ENCODE measurements at regions not wholly inside any gene's neighbourhood (a gene's known extent, or its start where the extent isn't known, plus 50 kb on each side); places are given as distances from the start of the nearest gene placed in this dataset.
A peak's percentile ranks its signal among the peaks of the same experiment; 100 is the strongest.

DNA sequence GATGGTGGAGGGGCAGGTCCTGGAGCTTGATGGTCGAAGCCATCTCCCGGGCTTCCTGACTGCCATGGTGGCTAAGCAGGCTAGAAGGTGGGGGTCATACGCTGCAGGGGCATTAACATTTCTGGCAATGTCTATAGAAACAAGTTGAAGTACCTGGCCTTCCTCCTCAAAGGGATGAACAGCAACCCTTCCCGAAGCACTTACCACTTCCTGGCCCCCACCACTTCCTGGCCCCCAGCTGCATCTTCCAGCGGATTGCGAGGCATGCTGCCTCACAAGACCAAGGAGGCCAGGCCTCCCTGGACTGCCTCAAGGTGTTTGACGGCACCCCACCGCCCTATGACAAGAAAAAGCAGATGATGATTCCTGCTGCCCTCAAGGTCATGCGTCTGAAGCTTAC is 97.0 kb upstream of the MOCS2 start:
- CTCF ChIA-PET, result interaction anchor here (2.3 kb wide), 1 partner anchor 27 kb away, joined by 5 read pairs; no protein-coding TSS in a partner anchor
- no peak for DNase-seq (ENCODE audit: low read depth)
- TF ChIP-seq, protein P1, sequence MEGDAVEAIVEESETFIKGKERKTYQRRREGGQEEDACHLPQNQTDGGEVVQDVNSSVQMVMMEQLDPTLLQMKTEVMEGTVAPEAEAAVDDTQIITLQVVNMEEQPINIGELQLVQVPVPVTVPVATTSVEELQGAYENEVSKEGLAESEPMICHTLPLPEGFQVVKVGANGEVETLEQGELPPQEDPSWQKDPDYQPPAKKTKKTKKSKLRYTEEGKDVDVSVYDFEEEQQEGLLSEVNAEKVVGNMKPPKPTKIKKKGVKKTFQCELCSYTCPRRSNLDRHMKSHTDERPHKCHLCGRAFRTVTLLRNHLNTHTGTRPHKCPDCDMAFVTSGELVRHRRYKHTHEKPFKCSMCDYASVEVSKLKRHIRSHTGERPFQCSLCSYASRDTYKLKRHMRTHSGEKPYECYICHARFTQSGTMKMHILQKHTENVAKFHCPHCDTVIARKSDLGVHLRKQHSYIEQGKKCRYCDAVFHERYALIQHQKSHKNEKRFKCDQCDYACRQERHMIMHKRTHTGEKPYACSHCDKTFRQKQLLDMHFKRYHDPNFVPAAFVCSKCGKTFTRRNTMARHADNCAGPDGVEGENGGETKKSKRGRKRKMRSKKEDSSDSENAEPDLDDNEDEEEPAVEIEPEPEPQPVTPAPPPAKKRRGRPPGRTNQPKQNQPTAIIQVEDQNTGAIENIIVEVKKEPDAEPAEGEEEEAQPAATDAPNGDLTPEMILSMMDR (IDR thresholded peaks at IDR 0.05; ENCODE audit: insufficient read depth, low read depth, low read length), result no peak
- POLR2A ChIA-PET, result no interaction called here
- no peaks in the 10 kb centered on the region for H3K36me3 ChIP-seq (ENCODE audit: control insufficient read depth, insufficient read depth, low read length)
- H3K27me3 ChIP-seq (ENCODE audit: control insufficient read depth, insufficient read depth, low read length), result no peaks in the 10 kb centered on the region
- no peak overlapping the region for H3K4me3 ChIP-seq (ENCODE audit: low read depth, low read length)

- ChIA-PET CTCF (no interaction called here), POLR2A (no interaction called here)
- H3K4me3 ChIP-seq (ENCODE audit: low read depth, low read length), result no peak overlapping the region
- H3K36me3 ChIP-seq (ENCODE audit: control insufficient read depth, insufficient read depth, low read length), result no peaks in the 10 kb centered on the region
- TF ChIP-seq, protein P1 (IDR thresholded peaks at IDR 0.05; ENCODE audit: insufficient read depth, low read depth, low read length), result no peak
- no peaks in the 10 kb centered on the region for H3K27me3 ChIP-seq (ENCODE audit: control insufficient read depth, insufficient read depth, low read length)
- peak; percentile 8 for DNase-seq (ENCODE audit: low read depth)
Observed at GRCh38 chr5:53211799-53212198, 102.2 kb upstream of the MOCS2 start.

DNA sequence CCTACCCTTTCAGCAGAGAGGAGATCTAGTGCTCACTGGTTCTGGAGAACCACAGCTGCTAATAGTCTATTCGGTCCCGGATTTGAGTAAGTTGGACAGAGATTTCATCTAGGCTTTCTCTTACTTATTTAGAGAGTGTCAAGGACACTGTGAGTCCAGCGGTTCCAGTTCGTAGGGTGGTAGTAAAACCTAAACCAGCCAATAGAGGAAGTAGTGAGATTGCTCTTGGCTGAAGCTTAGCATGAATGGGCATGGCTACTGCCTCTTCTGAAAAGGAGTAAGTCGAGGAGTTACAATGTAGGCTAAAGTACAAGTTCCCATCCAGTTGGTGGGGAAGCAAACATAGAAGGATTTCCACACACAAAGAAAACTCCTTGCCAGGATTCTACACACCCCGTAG is 109.6 kb upstream of the MOCS2 start:
- no peak overlapping the region for H3K4me3 ChIP-seq (ENCODE audit: low read depth, low read length)
- H3K27me3 ChIP-seq (ENCODE audit: control insufficient read depth, insufficient read depth, low read length), result no peaks in the 10 kb centered on the region
- H3K36me3 ChIP-seq (ENCODE audit: control insufficient read depth, insufficient read depth, low read length), result no peaks in the 10 kb centered on the region
- DNase-seq (ENCODE audit: low read depth), result no peak
- ChIA-PET POLR2A (no interaction called here), CTCF (interaction anchor here (1.1 kb wide), 1 partner anchor 826 kb away, joined by 3 read pairs; no protein-coding TSS in a partner anchor)
- TF ChIP-seq, protein P1 (IDR thresholded peaks at IDR 0.05; ENCODE audit: insufficient read depth, low read depth, low read length), result no peak

DNA sequence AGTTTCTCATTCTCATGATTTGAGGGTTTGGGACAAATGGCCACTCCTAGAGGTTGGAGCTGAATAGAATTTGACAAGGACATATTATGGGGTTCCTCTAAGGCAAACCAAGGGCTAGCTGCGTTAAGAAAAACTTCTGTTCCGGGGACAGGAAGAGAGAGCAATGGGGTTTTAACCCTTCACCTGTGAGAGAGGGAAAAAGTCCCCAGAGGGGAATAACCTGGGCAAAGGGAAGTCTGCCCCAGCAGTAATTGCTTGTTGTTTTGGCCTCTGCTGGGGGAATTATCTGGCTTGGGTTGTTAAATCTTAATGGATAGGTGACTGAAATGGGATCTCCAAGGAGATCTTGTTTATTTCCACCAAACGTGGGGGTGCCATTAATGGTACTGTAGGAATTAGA is 110.1 kb upstream of the MOCS2 start:
- DNase-seq (ENCODE audit: low read depth), result no peak
- Histone ChIP-seq H3K36me3 (ENCODE audit: control insufficient read depth, insufficient read depth, low read length) (no peaks in the 10 kb centered on the region), H3K4me3 (ENCODE audit: low read depth, low read length) (no peak overlapping the region), H3K27me3 (ENCODE audit: control insufficient read depth, insufficient read depth, low read length) (no peaks in the 10 kb centered on the region)
- ChIA-PET CTCF (interaction anchor here (1.1 kb wide), 1 partner anchor 826 kb away, joined by 3 read pairs; no protein-coding TSS in a partner anchor), POLR2A (no interaction called here)
- TF ChIP-seq, protein P1 (IDR thresholded peaks at IDR 0.05; ENCODE audit: insufficient read depth, low read depth, low read length), result no peak

DNA sequence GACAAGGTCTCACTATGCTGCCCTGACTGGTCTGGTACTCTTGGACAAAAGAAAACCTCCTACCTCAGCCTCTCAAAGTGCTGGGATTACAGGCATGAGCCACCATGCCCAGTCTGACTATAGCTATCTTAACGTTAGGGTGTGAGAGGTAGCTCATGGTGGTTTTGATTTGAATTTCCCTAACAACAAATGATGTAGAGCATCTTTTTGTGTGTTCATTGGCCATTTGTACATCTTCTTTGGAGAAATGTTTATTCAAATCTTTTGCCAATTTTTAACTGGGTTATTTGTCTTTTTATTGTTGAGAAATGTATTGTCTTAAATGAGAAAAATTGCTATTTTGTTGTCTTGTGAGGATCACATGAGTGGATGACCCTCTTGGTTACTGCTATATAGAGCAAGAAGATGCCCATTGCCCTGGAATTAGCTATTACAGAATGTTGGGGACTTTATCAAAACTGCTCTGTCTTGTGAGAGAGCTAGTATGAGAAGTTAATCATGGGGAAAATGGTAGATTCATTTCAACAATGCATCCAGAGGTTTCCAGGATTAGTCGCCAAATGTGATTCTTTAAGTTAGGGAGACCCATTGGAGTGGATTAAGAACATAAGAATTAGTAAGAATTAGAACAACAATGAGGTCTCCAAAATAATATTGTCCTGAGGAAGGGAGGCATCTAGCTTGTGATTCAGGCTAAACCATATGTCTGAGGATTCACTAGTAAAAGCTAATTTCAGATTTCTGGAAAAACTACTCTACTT is 124.3 kb upstream of the MOCS2 start:
- no peak overlapping the region for H3K4me3 ChIP-seq (ENCODE audit: low read depth, low read length)
- ChIA-PET POLR2A (no interaction called here), CTCF (interaction anchor here (2.0 to 2.4 kb wide), 2 partner anchors 11 to 26 kb away, joined by 5 to 7 read pairs; no protein-coding TSS in a partner anchor)
- no peaks in the 10 kb centered on the region for H3K36me3 ChIP-seq (ENCODE audit: control insufficient read depth, insufficient read depth, low read length)
- no peak for DNase-seq (ENCODE audit: low read depth)
- H3K27me3 ChIP-seq (ENCODE audit: control insufficient read depth, insufficient read depth, low read length), result no peaks in the 10 kb centered on the region
- TF ChIP-seq, protein P1 (IDR thresholded peaks at IDR 0.05; ENCODE audit: insufficient read depth, low read depth, low read length), result no peak
